Activated T-helper 1 cell treated with Interleukin-2 at 50 U/mL for 16 hours (primary cell): ENCODE measurements at regions not wholly inside any gene's neighbourhood (a gene's known extent, or its start where the extent isn't known, plus 50 kb on each side); places are given as distances from the start of the nearest gene placed in this dataset.
A peak's percentile ranks its signal among the peaks of the same experiment; 100 is the strongest.

ENCODE experiments used
- DNase-seq: peaks from one replicate; pipeline ENCODE4 v3.0.0-alpha.2; 2020; ENCODE audit warnings: low read depth

- peak; percentile 31 for DNase-seq
Measured at GRCh38 chr12:47307680-47308399, 228.1 kb upstream of the AMIGO2 start.

DNA sequence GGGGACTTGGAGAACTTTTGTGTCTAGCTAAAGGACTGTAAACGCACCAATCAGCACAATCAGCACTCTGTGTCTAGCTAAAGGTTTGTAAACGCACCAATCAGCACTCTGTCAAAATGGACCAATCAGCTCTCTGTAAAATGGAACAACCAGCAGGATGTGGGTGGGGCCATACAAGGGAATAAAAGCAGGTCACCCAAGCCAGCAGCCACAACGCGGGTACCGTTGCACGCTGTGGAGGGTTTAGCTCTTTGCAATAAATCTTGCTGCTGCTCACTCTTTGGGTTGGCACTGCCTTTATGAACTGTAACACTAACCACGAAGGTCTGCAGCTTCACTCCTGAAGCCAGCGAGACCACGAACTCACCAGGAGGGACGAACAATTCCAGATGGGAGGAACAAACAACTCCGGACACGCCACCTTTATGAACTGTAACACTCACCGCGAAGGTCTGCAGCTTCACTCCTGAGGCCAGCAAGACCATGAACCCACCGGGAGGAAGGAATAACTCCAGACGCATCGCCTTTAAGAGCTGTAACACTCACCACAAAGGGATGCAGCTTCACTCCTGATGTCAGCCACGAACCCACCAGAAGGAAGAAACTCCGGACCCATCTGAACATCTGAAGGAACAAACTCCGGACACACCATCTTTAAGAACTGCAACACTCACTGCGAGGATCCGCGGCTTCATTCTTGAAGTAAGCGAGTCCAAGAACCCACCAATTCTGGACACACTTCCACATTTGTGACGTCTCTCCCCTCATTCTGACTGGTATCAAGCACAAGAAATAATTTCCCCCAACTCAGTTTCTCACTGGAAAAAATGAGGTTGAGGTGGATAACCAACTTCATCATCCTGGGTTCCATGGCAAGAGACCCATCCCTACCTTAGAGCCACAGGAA, 227.3 kb upstream of the AMIGO2 start:
- DNase-seq = peak; percentile 39

DNA sequence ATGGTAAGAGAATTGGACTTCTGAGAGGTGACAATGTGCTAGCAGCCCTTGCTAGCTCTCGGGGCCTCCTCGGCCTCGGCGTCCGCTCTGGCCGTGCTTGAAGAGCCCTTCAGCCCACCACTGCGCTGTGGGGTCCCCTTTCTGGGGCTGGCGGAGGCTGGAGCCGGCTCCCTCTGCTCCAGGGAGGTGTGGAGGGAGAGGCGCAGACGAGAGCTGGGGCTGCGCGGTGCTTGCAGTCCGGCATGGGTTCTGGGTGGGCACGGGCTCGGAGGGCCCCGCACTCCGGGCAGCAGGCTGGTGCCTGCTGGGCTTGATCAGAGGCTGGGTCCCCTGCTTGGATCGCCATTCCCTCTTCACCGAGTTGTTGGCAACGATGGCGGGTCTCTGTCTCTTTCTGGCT, 226.4 kb upstream of the AMIGO2 start:
- DNase-seq = no peak

DNA sequence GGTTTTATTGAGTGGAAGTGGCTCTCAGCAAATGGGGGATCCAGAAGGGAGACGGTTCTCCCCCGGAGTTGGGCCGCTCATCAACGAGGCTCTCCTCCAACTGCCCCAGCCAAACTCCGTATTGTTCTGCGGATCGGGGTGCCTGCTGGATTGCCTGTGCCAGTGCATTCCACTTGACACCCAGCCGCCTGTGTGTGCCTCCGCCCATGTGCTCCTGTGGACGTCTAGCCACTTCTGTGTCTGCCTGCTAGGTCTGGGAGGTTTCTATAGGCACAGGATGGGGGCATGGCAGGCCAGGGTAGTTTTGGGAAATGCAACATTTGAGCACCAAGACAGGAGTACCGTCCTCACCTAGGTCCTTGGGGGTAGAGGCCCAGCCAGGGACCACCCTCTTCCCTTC, 225.7 kb upstream of the AMIGO2 start:
- DNase-seq = no peak

DNA sequence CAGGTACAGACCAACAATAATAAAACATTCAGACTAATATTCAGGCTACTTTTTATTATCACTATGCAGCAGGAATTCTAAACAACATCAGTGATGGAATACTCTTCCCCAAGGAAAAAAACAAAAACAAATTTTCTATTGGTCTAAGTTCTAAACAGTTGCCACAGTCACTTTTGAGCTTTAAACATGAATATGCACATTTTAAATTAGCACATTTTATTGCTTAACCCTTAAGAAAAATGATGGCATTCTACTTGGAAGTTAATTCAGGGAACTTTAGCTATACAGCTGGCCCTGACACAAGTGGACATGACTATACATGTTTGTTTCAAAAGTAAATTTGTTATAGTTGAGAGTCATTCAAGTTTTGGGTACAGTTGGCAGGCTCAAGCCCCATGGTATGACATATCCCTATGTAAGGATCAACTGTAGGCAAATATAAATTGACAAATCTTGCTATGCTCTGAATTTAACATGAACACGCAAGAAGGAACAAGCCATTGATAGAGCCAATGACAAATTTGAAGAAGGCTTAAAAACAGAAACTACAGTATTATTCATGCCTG, 224.3 kb upstream of the AMIGO2 start:
- DNase-seq = no peak

DNA sequence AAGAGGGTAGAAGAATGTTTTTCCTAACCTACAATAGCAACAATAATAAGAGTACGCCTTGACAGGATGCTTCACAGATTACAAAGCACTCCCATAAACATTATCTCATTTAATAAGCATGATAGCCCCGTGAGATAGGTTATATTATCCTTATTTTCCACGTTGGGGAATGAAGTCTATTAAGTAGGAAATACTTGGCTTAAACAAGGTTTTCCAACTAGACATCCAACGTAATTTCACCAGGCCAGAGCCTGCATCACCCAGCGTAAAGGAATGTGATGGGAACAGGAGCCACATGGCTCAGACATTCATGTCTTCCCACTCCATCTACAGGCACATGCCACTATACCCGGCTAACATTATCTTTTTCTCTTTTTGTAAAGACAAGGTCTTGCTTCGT, 223.4 kb upstream of the AMIGO2 start:
- no peak for DNase-seq

DNA sequence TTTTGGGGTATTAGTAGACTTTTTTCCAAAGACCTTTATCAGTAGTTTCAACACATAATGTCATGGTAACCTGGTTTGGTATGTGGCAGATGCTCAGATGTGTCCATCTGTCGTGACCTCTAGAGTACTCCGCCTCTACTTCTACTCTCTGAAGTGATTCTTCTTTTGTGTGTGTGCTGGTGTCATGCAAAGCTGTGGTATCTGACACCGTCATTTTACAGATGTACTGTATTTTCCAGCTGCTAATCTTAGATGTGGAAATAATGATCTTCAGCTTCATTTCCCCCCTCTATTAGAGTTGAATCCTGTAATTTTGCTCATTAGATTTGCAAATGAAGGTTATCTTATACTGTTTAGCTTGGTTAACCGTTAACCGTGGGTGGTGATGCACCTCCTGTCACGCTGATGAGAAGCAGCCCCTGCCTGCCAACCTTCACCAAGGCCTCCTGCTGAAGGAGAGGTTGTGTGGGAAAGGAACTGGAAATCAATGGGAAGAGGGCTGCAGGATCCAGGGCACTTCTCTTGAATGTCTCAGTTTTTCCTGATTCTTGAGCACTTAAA, 222.4 kb upstream of the AMIGO2 start:
- DNase-seq = no peak

GRCh38 chr12:47299586-47299985, 219.8 kb upstream of the AMIGO2 start:
- no peak for DNase-seq

- DNase-seq = no peak
Measured at GRCh38 chr12:47297993-47298392, 218.2 kb upstream of the AMIGO2 start.

DNA sequence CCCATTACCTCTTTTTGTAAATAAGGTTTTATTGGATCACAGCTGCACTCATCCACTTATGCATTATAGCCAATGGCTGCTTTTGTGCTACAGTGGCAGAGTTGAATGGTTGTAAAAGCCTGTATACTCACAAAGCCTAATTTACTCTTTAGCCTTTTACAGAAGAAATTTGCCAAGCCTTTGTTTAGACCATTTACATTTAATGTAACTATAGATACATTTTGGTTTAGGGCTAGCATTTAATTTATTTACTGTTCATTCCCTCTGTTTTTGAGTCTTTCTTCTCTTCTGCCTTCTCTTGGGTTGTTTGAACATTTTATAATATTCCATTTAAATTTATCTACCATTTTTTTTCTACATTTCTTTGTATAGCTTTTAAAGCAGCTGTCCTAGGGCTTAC, 217.1 kb upstream of the AMIGO2 start:
- no peak for DNase-seq

- no peak for DNase-seq
Measured at GRCh38 chr12:47293406-47293805, 213.6 kb upstream of the AMIGO2 start.

GRCh38 chr12:47286676-47287075, 206.9 kb upstream of the AMIGO2 start:
- no peak for DNase-seq
